ENCODE measurements at regions not wholly inside any gene's neighbourhood (a gene's known extent, or its start where the extent isn't known, plus 50 kb on each side); places are given as distances from the start of the nearest gene placed in this dataset.
"Not testable (repeated sequence)": the region's sequence is repeated elsewhere in the genome, so short reads cannot be mapped to it uniquely, and the experiment has no call there.

- no peak overlapping the region for H3K27ac ChIP-seq
- DNase-seq (ENCODE audit: low spot score): no peak
- ChIA-PET CTCF (no interaction called here), POLR2A (ENCODE audit: low non-redundant PET) (no interaction called here)
- no peak for TF ChIP-seq CTCF (conservative IDR thresholded peaks at IDR 0.05; ENCODE audit: low read depth)
Measured at GRCh38 chr10:9957351-9957750, 1060.3 kb upstream of the CELF2 start.

GRCh38 chr10:9957876-9958275 lies 1059.8 kb upstream of the CELF2 start:
- DNase-seq (ENCODE audit: low spot score); H3K27ac ChIP-seq; CTCF ChIA-PET; POLR2A ChIA-PET (ENCODE audit: low non-redundant PET): not testable (repeated sequence)

GRCh38 chr10:9965341-9965740 lies 1052.3 kb upstream of the CELF2 start:
- no peak for TF ChIP-seq CTCF (conservative IDR thresholded peaks at IDR 0.05; ENCODE audit: low read depth)
- DNase-seq (ENCODE audit: low spot score): no peak
- ChIA-PET CTCF (no interaction called here), POLR2A (ENCODE audit: low non-redundant PET) (no interaction called here)
- no peak overlapping the region for H3K27ac ChIP-seq

GRCh38 chr10:9986786-9987185 lies 1030.9 kb upstream of the CELF2 start:
- DNase-seq (ENCODE audit: low spot score): no peak
- ChIA-PET CTCF (no interaction called here), POLR2A (ENCODE audit: low non-redundant PET) (no interaction called here)
- TF ChIP-seq CTCF (conservative IDR thresholded peaks at IDR 0.05; ENCODE audit: low read depth): no peak
- no peak overlapping the region for H3K27ac ChIP-seq

GRCh38 chr10:9987197-9987596 lies 1030.5 kb upstream of the CELF2 start:
- CTCF ChIA-PET: no interaction called here

GRCh38 chr10:9992661-9993060 lies 1025.0 kb upstream of the CELF2 start:
- ChIA-PET CTCF (no interaction called here), POLR2A (ENCODE audit: low non-redundant PET) (no interaction called here)

More at GRCh38 chr10:9987197-9987596, 1030.5 kb upstream of the CELF2 start:
- no peak overlapping the region for H3K27ac ChIP-seq
- DNase-seq (ENCODE audit: low spot score): no peak
- TF ChIP-seq CTCF (conservative IDR thresholded peaks at IDR 0.05; ENCODE audit: low read depth): no peak
- POLR2A ChIA-PET (ENCODE audit: low non-redundant PET): no interaction called here

GRCh38 chr10:9994131-9994530 lies 1023.5 kb upstream of the CELF2 start:
- no peak overlapping the region for H3K27ac ChIP-seq
- ChIA-PET CTCF (interaction anchor here (0.5 kb wide), 1 partner anchor 14 kb away, joined by 3 read pairs; no protein-coding TSS in a partner anchor), POLR2A (ENCODE audit: low non-redundant PET) (no interaction called here)
- no peak for DNase-seq (ENCODE audit: low spot score)
- TF ChIP-seq CTCF (conservative IDR thresholded peaks at IDR 0.05; ENCODE audit: low read depth): no peak

More at GRCh38 chr10:9992661-9993060, 1025.0 kb upstream of the CELF2 start:
- H3K27ac ChIP-seq: no peak overlapping the region
- DNase-seq (ENCODE audit: low spot score): no peak
- no peak for TF ChIP-seq CTCF (conservative IDR thresholded peaks at IDR 0.05; ENCODE audit: low read depth)

All from RWPE1 (cell line).